M059J (cell line): ENCODE measurements at regions not wholly inside any gene's neighbourhood (a gene's known extent, or its start where the extent isn't known, plus 50 kb on each side); places are given as distances from the start of the nearest gene placed in this dataset.
"Not testable (repeated sequence)": the region's sequence is repeated elsewhere in the genome, so short reads cannot be mapped to it uniquely, and the experiment has no call there.

Experiments used
- DNase-seq: peaks from one replicate; pipeline ENCODE4 v3.0.0-alpha.2; 2012; ENCODE audit warnings: low read depth

GRCh38 chr5:113719549-113719948 is 206.1 kb downstream of the YTHDC2 start:
- no peak for DNase-seq

- DNase-seq, result no peak
Measured at GRCh38 chr5:113721171-113721570, 207.7 kb downstream of the YTHDC2 start.

GRCh38 chr5:113723021-113723420 is 209.5 kb downstream of the YTHDC2 start:
- no peak for DNase-seq

- DNase-seq, result no peak
Measured at GRCh38 chr5:113735751-113736150, 222.3 kb downstream of the YTHDC2 start.

GRCh38 chr5:113742176-113742575 is 228.7 kb downstream of the YTHDC2 start:
- no peak for DNase-seq

- DNase-seq, result no peak
Measured at GRCh38 chr5:113742639-113743038, 229.1 kb downstream of the YTHDC2 start.

GRCh38 chr5:113748403-113748802 is 234.9 kb downstream of the YTHDC2 start:
- no peak for DNase-seq

GRCh38 chr5:113749334-113749733 is 235.8 kb downstream of the YTHDC2 start:
- DNase-seq, result no peak

- not testable (repeated sequence) for DNase-seq
Measured at GRCh38 chr5:113753182-113753581, 239.7 kb downstream of the YTHDC2 start.

GRCh38 chr5:113755516-113755915 is 242.0 kb downstream of the YTHDC2 start:
- no peak for DNase-seq

GRCh38 chr5:113757508-113757907 is 244.0 kb downstream of the YTHDC2 start:
- DNase-seq, result no peak

GRCh38 chr5:113759505-113759904 is 246.0 kb downstream of the YTHDC2 start:
- DNase-seq, result no peak

GRCh38 chr5:113760486-113760885 is 247.0 kb downstream of the YTHDC2 start:
- DNase-seq, result peak; percentile 6

- DNase-seq, result no peak
Measured at GRCh38 chr5:113761594-113761993, 248.1 kb downstream of the YTHDC2 start.

GRCh38 chr5:113764382-113764781 is 250.9 kb downstream of the YTHDC2 start:
- DNase-seq, result no peak

GRCh38 chr5:113766827-113767226 is 253.3 kb downstream of the YTHDC2 start:
- not testable (repeated sequence) for DNase-seq

GRCh38 chr5:113770648-113771047 is 257.2 kb downstream of the YTHDC2 start:
- no peak for DNase-seq

GRCh38 chr5:113771483-113771882 is 258.0 kb downstream of the YTHDC2 start:
- no peak for DNase-seq

GRCh38 chr5:113776168-113776567 is 262.7 kb downstream of the YTHDC2 start:
- no peak for DNase-seq

GRCh38 chr5:113776832-113777525 is 263.5 kb downstream of the YTHDC2 start:
- DNase-seq, result peak; percentile 50

- DNase-seq, result no peak
Measured at GRCh38 chr5:113778147-113778546, 264.7 kb downstream of the YTHDC2 start.

- no peak for DNase-seq
Measured at GRCh38 chr5:113788141-113788655, 274.7 kb downstream of the YTHDC2 start.

GRCh38 chr5:113789769-113790168 is 276.3 kb downstream of the YTHDC2 start:
- no peak for DNase-seq

GRCh38 chr5:113792806-113793205 is 279.3 kb downstream of the YTHDC2 start:
- no peak for DNase-seq
